Spleen (tissue), 7 donors: ENCODE measurements at regions not wholly inside any gene's neighbourhood (a gene's known extent, or its start where the extent isn't known, plus 50 kb on each side); places are given as distances from the start of the nearest gene placed in this dataset.

Source experiments
- POLR2A ChIP-seq, 3 donors: fragments of 450-650 bp; IDR thresholded peaks; one replicate each; pipeline ENCODE4 v1.5.1; 2017; ENCODE audit warnings: antibody characterized with exemption in 3 of 3, mild to moderate bottlenecking in 1 of 3
- POLR2AphosphoS5 ChIP-seq, 3 donors: sonication (generic); formaldehyde crosslinking; IDR thresholded peaks; one replicate each; pipeline ENCODE4 v1.5.1; 2017; ENCODE audit warnings: antibody characterized with exemption in 3 of 3
- TF ChIP-seq, protein P1 (sequence below), 11 experiments: fragments of 200-600 bp in 7 of 11; fragments of 450-650 bp in 4 of 11; sonication (generic) in 4 of 11; IDR thresholded peaks in 8 of 11; conservative IDR thresholded peaks in 3 of 11; 1 replicate in 7 of 11; 2 replicates in 4 of 11; pipeline versions ENCODE4 v1.4.0 to v1.8.0; 2016 to 2021; ENCODE audit warnings: antibody characterized with exemption in 11 of 11, inconsistent platforms in 4 of 11, mild to moderate bottlenecking in 1 of 11
- donor health status: DM: no; HTN: no; CAD: no; lungs with moderate emphysema.
- donor health status: DM: no; HTN: no; CAD: no.
- donor health status: DM: no; HTN: no; CAD: no.

DNA sequence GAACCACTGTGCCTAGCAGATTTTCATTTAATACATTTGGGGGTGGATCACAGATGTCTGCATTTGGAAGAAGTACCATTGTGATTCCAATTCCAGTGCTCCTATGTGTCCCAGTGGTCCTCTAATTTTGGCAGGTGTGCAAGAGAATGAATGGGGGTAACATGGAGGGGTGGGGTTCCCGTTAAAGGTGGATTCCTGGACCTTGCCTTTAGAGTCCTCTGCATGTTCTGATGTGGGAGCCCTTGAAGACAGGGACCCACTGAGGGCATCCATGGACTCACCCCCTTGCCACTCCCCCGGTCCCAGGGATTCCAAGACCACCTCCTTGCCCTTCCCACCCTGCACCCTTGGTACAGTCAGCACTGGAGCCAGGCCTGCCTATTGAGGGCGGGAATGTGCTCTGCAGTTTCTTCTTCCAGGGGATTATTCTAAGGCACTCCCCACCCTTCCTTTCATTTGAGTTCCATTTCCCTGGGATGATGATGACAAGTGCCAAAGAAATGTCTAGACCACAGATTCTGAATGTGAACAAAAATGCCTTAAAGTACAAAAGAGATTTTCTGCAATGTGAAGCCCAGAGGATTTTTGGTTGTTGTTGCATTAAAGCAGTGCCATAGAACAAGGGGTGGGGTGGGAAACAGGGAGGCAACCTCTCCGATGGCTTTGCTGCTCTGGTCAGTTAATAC, 119.4 kb upstream of the PTCH1 start:
- TF ChIP-seq POLR2A (IDR thresholded peaks at IDR 0.05) (no peak), POLR2AphosphoS5 (IDR thresholded peaks at IDR 0.05) (no peak)
- TF ChIP-seq, protein P1, sequence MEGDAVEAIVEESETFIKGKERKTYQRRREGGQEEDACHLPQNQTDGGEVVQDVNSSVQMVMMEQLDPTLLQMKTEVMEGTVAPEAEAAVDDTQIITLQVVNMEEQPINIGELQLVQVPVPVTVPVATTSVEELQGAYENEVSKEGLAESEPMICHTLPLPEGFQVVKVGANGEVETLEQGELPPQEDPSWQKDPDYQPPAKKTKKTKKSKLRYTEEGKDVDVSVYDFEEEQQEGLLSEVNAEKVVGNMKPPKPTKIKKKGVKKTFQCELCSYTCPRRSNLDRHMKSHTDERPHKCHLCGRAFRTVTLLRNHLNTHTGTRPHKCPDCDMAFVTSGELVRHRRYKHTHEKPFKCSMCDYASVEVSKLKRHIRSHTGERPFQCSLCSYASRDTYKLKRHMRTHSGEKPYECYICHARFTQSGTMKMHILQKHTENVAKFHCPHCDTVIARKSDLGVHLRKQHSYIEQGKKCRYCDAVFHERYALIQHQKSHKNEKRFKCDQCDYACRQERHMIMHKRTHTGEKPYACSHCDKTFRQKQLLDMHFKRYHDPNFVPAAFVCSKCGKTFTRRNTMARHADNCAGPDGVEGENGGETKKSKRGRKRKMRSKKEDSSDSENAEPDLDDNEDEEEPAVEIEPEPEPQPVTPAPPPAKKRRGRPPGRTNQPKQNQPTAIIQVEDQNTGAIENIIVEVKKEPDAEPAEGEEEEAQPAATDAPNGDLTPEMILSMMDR (IDR thresholded peaks at IDR 0.05 in 8 of 11, conservative IDR thresholded peaks at IDR 0.05 in 3 of 11), result no peak
